GM08714 (cell line): ENCODE measurements at regions not wholly inside any gene's neighbourhood (a gene's known extent, or its start where the extent isn't known, plus 50 kb on each side); places are given as distances from the start of the nearest gene placed in this dataset.

ENCODE experiments used
- H3K4me3 ChIP-seq: fragments of 200-500 bp; sonication (Bioruptor generic); 2 replicates; pipeline ENCODE4 v1.5.1; 2014; ENCODE audit warnings: mild to moderate bottlenecking, low read length, inconsistent platforms
- ZNF274 ChIP-seq: IDR thresholded peaks from 2 replicates; pipeline ENCODE4 v1.6.1; 2012; ENCODE audit warnings: mild to moderate bottlenecking, low read depth, low read length

GRCh38 chr5:39835371-39835770 is 410.6 kb upstream of the DAB2 start:
- no peak for TF ChIP-seq ZNF274

GRCh38 chr5:39829441-39829840 is 404.7 kb upstream of the DAB2 start:
- H3K4me3 ChIP-seq, result no peak overlapping the region

More at GRCh38 chr5:39835371-39835770, 410.6 kb upstream of the DAB2 start:
- no peak overlapping the region for H3K4me3 ChIP-seq

GRCh38 chr5:39826051-39826450 is 401.3 kb upstream of the DAB2 start:
- no peak for TF ChIP-seq ZNF274
- no peak overlapping the region for H3K4me3 ChIP-seq

More at GRCh38 chr5:39829441-39829840, 404.7 kb upstream of the DAB2 start:
- TF ChIP-seq ZNF274, result no peak

- TF ChIP-seq ZNF274, result no peak
- H3K4me3 ChIP-seq, result no peak overlapping the region
Measured at GRCh38 chr5:39825301-39825700, 400.5 kb upstream of the DAB2 start.

GRCh38 chr5:39822020-39822419 is 397.2 kb upstream of the DAB2 start:
- TF ChIP-seq ZNF274, result no peak

GRCh38 chr5:39816866-39817265 is 392.1 kb upstream of the DAB2 start:
- H3K4me3 ChIP-seq, result no peak overlapping the region
- no peak for TF ChIP-seq ZNF274

More at GRCh38 chr5:39822020-39822419, 397.2 kb upstream of the DAB2 start:
- H3K4me3 ChIP-seq, result no peak overlapping the region

- no peak for TF ChIP-seq ZNF274
- no peak overlapping the region for H3K4me3 ChIP-seq
Measured at GRCh38 chr5:39816156-39816845, 391.5 kb upstream of the DAB2 start.

GRCh38 chr5:39815711-39816110 is 390.9 kb upstream of the DAB2 start:
- TF ChIP-seq ZNF274, result no peak
- no peak overlapping the region for H3K4me3 ChIP-seq

- no peak overlapping the region for H3K4me3 ChIP-seq
- no peak for TF ChIP-seq ZNF274
Measured at GRCh38 chr5:39811381-39811780, 386.6 kb upstream of the DAB2 start.

- no peak overlapping the region for H3K4me3 ChIP-seq
- no peak for TF ChIP-seq ZNF274
Measured at GRCh38 chr5:39808656-39809055, 383.9 kb upstream of the DAB2 start.

GRCh38 chr5:39801306-39801705 is 376.5 kb upstream of the DAB2 start:
- no peak for TF ChIP-seq ZNF274
- H3K4me3 ChIP-seq, result no peak overlapping the region

- H3K4me3 ChIP-seq, result no peak overlapping the region
- no peak for TF ChIP-seq ZNF274
Measured at GRCh38 chr5:39800042-39800601, 375.3 kb upstream of the DAB2 start.

GRCh38 chr5:39799242-39799641 is 374.5 kb upstream of the DAB2 start:
- no peak overlapping the region for H3K4me3 ChIP-seq
- TF ChIP-seq ZNF274, result no peak

GRCh38 chr5:39794513-39795210 is 369.9 kb upstream of the DAB2 start:
- TF ChIP-seq ZNF274, result no peak
- H3K4me3 ChIP-seq, result no peak overlapping the region

GRCh38 chr5:39785410-39785809 is 360.6 kb upstream of the DAB2 start:
- no peak overlapping the region for H3K4me3 ChIP-seq
- TF ChIP-seq ZNF274, result no peak
